RWPE1 (cell line): ENCODE measurements at regions not wholly inside any gene's neighbourhood (a gene's known extent, or its start where the extent isn't known, plus 50 kb on each side); places are given as distances from the start of the nearest gene placed in this dataset.

Experiments used
- CTCF ChIA-PET: fragments of 350-600 bp; sonication (Branson Sonifier 250); formaldehyde crosslinking; extraction: SDS; loops from one replicate; lab custom pipeline; 2021; lab: Yijun Ruan, JAX
- POLR2A ChIA-PET: fragments of 400-600 bp; formaldehyde crosslinking; extraction: SDS; loops from one replicate; lab custom pipeline; 2020; ENCODE audit warnings: antibody characterized with exemption; ENCODE audit not compliant: low non-redundant PET; lab: Yijun Ruan, JAX
- DNase-seq: peaks from one replicate; pipeline ENCODE4 v3.0.0; 2012; ENCODE audit warnings: low spot score
- H3K27ac ChIP-seq: fragments of 450-650 bp; 2 replicates; pipeline ENCODE4 v1.5.1; 2017
- TF ChIP-seq, protein P1 (sequence below): fragments of 450-650 bp; conservative IDR thresholded peaks from 2 replicates; pipeline ENCODE4 v1.5.1; 2017; ENCODE audit warnings: low read depth, mild to moderate bottlenecking

GRCh38 chr5:154135125-154135817, 55.3 kb upstream of the GALNT10 start:
- TF ChIP-seq, protein P1, sequence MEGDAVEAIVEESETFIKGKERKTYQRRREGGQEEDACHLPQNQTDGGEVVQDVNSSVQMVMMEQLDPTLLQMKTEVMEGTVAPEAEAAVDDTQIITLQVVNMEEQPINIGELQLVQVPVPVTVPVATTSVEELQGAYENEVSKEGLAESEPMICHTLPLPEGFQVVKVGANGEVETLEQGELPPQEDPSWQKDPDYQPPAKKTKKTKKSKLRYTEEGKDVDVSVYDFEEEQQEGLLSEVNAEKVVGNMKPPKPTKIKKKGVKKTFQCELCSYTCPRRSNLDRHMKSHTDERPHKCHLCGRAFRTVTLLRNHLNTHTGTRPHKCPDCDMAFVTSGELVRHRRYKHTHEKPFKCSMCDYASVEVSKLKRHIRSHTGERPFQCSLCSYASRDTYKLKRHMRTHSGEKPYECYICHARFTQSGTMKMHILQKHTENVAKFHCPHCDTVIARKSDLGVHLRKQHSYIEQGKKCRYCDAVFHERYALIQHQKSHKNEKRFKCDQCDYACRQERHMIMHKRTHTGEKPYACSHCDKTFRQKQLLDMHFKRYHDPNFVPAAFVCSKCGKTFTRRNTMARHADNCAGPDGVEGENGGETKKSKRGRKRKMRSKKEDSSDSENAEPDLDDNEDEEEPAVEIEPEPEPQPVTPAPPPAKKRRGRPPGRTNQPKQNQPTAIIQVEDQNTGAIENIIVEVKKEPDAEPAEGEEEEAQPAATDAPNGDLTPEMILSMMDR = no peak
- CTCF ChIA-PET = interaction anchor here (0.6 kb wide), 1 partner anchor 270 kb away, joined by 3 read pairs; no protein-coding TSS in a partner anchor
- no peak overlapping the region for H3K27ac ChIP-seq
- DNase-seq = no peak
- POLR2A ChIA-PET = interaction anchor here (0.6 kb wide), 1 partner anchor 12 kb away, joined by 4 read pairs; no protein-coding TSS in a partner anchor

- TF ChIP-seq, protein P1 = no peak
- no peak for DNase-seq
- H3K27ac ChIP-seq = no peak overlapping the region
- CTCF ChIA-PET = no interaction called here
- POLR2A ChIA-PET = no interaction called here
These were observed 54.4 kb upstream of the GALNT10 start for GRCh38 chr5:154136141-154136540.

DNA sequence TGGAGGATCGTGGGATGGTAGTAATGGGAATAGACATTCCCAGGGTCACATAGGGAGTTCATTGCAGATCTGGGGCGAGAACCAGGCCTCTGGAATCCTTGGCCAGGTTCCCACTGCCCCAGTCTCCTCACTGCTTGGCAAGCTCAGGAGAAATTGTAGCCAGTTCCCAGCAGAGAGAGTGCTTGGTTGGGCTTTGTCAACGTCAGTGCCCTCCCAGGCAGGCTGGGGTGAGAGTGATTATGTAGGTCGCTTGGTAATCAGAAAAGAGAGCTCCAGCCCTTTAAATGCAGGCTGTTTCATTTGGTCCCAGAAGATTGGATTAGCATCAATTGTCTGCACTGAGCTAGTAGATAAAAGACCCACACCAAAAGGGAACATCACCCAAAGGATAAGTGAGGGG, 51.8 kb upstream of the GALNT10 start:
- DNase-seq = no peak
- ChIA-PET POLR2A (no interaction called here), CTCF (no interaction called here)
- H3K27ac ChIP-seq = no peak overlapping the region
- TF ChIP-seq, protein P1 = no peak

DNA sequence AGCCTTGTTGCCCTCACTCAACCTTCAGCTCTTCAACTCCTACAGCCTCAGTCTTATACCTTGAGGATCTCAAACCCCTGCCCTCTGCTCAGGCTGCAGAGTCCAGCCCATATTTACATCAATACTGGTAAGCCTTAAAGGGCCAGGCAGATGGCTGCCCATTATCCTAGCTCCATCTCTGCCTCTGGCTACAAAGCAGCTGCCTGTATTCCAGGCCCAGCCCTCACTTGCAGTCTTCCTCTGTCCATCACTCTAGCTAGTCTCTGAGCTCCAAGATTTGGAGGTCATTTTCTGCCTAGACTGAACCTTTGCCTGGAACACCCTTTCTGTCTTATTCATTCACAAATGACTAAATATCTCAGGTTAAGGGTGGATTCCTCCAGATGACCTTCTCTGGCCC, 50.2 kb upstream of the GALNT10 start:
- TF ChIP-seq, protein P1 = no peak
- ChIA-PET POLR2A (no interaction called here), CTCF (no interaction called here)
- H3K27ac ChIP-seq = no peak overlapping the region
- DNase-seq = no peak
